MM.1S (cell line): ENCODE measurements at regions not wholly inside any gene's neighbourhood (a gene's known extent, or its start where the extent isn't known, plus 50 kb on each side); places are given as distances from the start of the nearest gene placed in this dataset.

Experiments used
- CTCF ChIP-seq: fragments of 300-600 bp; sonication (generic); IDR thresholded peaks from 2 replicates; pipeline ENCODE4 v1.5.1; 2016; ENCODE audit warnings: antibody characterized with exemption, low read length, mixed read lengths
- EZH2phosphoT487 ChIP-seq: fragments of 300-600 bp; sonication (generic); IDR thresholded peaks from 2 replicates; pipeline ENCODE4 v1.6.1; 2018; ENCODE audit warnings: antibody characterized with exemption, low read length

- TF ChIP-seq CTCF (no peak), EZH2phosphoT487 (no peak)
These were observed 987.0 kb downstream of the NSUN3 start for GRCh38 chr3:95049841-95050240.
